ENCODE measurements at regions not wholly inside any gene's neighbourhood (a gene's known extent, or its start where the extent isn't known, plus 50 kb on each side); places are given as distances from the start of the nearest gene placed in this dataset.
"Not testable (repeated sequence)": the region's sequence is repeated elsewhere in the genome, so short reads cannot be mapped to it uniquely, and the experiment has no call there.

- DNase-seq (ENCODE audit: low spot score): no peak
These were observed 95.1 kb upstream of the SLC22A23 start for GRCh38 chr6:3551716-3552511.

- DNase-seq (ENCODE audit: low spot score): no peak
These were observed 92.6 kb upstream of the SLC22A23 start for GRCh38 chr6:3549314-3549940.

GRCh38 chr6:3546121-3546520 lies 89.3 kb upstream of the SLC22A23 start:
- DNase-seq (ENCODE audit: low spot score): no peak

DNA sequence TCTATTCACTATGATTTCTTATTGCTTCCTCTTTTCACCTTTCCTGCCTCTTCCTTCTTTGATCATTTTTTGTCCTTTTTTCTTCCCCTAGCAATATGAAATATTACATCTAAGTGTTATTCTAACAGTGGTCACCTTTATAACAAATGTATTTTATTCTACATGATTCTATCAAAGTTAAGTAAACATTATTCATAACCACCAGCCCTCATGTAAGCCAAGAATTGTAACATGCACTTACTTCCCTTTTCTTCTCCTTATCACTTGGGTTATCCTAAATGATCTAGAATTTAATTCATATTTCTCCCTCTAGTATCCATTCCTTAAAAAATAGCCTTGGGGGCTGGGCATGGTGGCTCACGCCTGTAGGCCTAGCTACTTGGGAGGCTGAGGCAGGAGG lies 88.3 kb upstream of the SLC22A23 start:
- no peak for DNase-seq (ENCODE audit: low spot score)

DNA sequence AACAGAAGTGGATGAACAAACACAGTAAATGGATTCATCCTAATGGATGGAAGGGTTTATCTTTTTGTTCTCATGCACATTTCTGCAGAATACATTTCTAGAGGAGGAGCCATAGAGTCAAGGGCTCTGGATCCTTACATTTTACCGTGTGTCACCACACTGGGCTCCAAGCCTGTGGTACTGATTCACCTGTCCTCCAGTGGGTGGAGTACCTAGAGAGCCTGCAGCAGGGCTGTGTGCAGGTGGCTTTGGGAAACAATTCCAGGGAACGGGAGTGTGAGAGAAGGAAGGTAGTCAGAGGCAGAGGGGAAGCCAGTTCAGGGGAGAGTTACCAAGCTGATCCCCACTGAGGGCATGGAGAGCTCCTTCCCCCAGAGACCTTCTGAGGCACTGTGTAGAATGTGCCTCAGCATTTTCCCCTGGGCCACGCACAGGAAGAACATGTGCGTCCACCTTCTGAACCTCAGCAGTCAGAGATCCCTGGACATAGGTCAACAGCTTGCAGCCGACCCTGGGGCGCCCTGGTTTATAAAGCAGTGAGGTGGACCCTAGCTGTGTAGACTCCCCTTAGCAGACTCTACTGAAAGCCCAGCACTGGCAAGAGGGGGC lies 85.3 kb upstream of the SLC22A23 start:
- DNase-seq (ENCODE audit: low spot score): no peak

GRCh38 chr6:3541006-3541585 lies 84.2 kb upstream of the SLC22A23 start:
- no peak for DNase-seq (ENCODE audit: low spot score)

DNA sequence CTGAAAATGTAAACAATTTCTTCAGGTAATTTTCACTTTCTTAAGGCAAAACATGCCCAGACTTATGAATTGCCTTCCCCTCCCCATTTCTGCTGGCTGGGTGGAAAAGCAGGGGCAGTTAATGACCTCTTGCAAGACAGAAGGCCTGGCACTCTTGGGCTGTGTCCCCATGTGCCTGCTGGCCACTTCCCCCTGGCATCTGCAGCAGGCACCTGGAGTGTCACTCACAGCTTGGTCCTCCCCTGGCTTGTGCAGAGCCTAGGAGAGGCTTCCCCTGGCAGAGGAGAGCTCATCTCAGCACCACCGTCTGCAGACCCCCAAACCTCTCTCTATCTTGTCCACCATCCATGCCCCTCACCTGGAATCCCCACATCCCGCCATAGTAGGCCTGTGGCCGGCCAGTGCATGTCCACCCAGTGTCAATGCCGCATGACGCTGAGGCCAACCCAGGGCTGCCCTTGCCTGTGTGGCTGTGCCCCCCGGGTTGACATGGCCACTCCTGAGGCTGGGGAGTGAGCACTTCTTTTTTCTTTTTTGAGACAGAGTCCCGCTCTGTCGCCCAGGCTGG lies 83.5 kb upstream of the SLC22A23 start:
- DNase-seq (ENCODE audit: low spot score): no peak

- DNase-seq (ENCODE audit: low spot score): no peak
These were observed 81.7 kb upstream of the SLC22A23 start for GRCh38 chr6:3538536-3538935.

GRCh38 chr6:3536901-3537300 lies 80.1 kb upstream of the SLC22A23 start:
- no peak for DNase-seq (ENCODE audit: low spot score)

GRCh38 chr6:3535776-3536435 lies 79.1 kb upstream of the SLC22A23 start:
- no peak for DNase-seq (ENCODE audit: low spot score)

DNA sequence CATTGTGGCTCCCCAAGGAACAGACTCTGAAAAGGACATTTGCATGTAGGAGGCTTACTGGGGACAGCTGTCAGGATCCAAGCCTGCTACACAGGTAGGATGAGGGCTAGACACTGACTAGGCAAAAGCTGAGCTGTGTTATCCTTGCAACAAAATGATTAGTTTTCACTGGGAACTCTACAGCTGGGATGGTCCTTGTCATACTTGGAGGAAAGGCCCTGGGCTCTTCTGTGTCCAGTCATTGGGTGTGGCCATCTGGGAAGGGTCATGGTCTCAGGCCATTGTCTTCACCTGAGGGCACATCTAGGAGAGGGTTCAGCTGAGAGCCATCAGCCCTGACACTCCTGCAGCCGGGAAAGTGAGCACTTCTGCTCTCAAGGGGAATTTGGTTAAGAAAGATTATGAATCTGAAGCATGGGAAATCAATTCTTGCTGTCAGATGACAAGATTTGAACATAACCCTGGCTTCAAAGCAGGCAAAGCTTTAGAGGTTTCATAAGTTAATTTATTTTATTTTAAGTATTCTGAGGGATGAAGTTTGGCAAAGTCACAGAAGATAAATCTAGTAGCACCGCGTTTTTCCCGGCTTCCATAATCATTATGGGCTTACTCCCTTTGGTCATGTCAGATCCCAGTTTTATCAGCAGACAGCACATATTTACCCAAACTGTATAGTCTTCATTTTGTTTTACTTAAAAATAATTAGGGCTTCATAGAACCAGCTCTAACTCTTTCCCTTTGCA lies 78.4 kb upstream of the SLC22A23 start:
- DNase-seq (ENCODE audit: low spot score): no peak

GRCh38 chr6:3534599-3534998 lies 77.7 kb upstream of the SLC22A23 start:
- no peak for DNase-seq (ENCODE audit: low spot score)

DNA sequence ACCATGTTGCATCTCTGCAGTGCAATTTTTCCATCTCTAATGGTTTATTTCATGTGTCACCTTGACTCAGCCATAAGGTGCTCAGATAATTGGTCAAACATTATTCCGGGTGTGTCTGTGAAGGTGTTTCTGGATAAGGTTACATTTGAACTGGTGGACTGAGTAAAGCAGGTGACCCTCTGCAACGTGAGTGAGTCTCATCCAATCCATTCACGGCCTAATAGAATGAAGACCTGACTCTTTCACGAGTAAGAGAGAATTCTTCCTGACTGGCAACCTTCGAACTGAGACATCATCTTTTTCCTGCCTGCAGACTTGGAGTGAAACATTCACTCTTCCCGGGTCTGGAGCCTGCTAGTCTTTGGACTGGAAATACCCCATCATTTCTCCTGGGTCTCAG lies 77.1 kb upstream of the SLC22A23 start:
- no peak for DNase-seq (ENCODE audit: low spot score)

- no peak for DNase-seq (ENCODE audit: low spot score)
These were observed 75.6 kb upstream of the SLC22A23 start for GRCh38 chr6:3532296-3532916.

GRCh38 chr6:3531481-3531880 lies 74.6 kb upstream of the SLC22A23 start:
- no peak for DNase-seq (ENCODE audit: low spot score)

- no peak for DNase-seq (ENCODE audit: low spot score)
These were observed 73.7 kb upstream of the SLC22A23 start for GRCh38 chr6:3530515-3530914.

DNA sequence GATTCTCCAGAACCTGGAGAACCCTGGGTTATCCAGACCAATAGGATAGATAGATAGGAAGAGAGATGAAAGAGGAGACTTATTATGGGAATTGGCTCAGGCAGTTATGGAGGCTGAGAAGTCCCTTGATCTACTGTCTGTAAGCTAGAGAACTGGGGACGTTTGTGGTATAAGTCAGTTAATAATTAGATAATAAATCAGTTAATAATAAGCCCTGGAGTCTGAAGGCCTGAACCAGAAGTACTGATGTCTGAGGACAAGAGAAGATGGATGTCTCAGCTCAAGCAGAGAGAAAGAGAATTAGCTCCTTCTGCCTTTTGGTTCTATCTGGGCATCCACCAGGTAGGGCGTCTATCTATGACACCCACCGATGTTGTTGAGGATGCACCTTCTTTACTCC lies 72.9 kb upstream of the SLC22A23 start:
- DNase-seq (ENCODE audit: low spot score): no peak

DNA sequence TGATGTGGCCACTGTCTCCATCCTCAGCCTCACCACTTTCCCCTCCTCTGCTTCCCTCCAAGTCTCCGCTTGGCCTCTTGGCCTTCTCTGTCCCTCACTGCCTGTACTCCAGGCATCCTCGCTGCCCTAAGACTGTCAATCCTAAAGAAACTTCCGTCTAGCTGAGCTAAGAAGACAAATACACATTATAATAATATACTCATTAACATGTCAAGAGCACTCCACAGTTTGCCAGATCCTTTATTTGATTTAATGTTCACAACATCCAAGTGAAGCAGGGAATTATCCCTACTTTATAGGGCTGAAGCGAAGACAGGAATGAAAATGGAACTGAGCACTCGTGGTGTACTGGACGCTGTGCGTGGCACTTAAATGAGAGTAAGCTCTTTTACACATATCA lies 72.4 kb upstream of the SLC22A23 start:
- no peak for DNase-seq (ENCODE audit: low spot score)

- DNase-seq (ENCODE audit: low spot score): not testable (repeated sequence)
These were observed 71.3 kb upstream of the SLC22A23 start for GRCh38 chr6:3528081-3528671.

- no peak for DNase-seq (ENCODE audit: low spot score)
These were observed 70.8 kb upstream of the SLC22A23 start for GRCh38 chr6:3527651-3527977.

Measured in AG08395 (cell line).